ENCODE measurements at regions not wholly inside any gene's neighbourhood (a gene's known extent, or its start where the extent isn't known, plus 50 kb on each side); places are given as distances from the start of the nearest gene placed in this dataset.
A peak's percentile ranks its signal among the peaks of the same experiment; 100 is the strongest.
"Not testable (repeated sequence)": the region's sequence is repeated elsewhere in the genome, so short reads cannot be mapped to it uniquely, and the experiment has no call there.

DNA sequence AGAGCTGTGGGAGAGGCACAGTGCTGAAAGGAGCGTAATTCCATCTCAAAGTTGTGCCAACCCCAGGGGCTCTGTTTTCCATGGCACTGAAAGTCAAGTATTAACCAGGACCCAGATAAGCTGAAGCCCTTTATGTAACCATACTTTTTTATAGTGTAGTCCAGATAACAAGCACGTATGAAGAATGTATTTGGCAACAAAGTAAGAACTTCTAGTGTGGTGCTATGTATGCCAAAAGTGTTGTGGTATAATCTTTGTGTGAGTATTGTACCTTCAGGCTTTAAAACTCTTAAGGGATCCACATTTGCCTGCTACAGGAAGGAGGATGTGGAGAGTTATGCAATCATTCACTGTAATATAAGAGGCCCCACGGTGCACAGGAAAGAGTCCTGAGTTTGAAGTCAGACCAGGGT is 129.4 kb downstream of the IBTK start:
- peak in 3 of 4 experiments; percentile 6 to 35 (median 7) for DNase-seq

DNA sequence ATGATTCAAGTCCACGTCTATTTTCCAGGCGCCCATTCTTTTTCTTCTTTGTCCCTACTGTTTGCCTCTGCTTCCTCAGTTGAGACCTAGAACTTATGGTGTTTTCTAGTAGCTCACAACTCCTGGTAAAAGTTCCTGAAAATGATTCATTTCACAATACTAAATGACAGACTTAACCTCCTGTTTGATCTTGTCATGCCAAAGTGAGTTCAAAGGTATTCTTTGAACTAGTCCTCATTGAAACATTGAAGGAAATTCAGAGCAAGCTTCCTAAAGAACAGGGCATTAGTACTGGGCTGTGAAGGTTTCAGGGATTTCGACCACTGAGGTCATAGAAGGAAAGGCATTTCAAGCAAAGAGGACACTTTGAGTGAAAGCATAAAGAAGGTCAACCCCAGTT is 132.8 kb downstream of the IBTK start:
- no peak for DNase-seq

- DNase-seq = no peak
Measured at GRCh38 chr6:82113231-82113630, 134.3 kb downstream of the IBTK start.

DNA sequence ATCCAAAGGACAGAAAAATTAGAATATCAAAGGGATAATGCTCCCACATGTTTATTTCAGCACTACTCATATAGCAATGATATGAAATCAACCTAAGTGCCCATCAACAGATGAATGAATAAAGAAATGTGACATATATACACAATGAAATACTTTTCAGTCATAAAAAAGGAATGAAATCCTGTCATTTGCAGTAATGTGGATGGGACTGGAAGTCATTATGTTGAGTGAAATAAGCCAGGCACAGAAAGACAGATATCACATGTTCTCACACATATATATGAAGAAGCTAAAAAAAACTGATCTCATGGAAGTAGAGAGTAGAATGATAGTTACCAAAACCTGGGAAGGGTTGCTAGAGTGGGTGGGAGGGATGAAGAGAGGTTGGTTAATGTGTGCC is 135.7 kb downstream of the IBTK start:
- no peak for DNase-seq

DNA sequence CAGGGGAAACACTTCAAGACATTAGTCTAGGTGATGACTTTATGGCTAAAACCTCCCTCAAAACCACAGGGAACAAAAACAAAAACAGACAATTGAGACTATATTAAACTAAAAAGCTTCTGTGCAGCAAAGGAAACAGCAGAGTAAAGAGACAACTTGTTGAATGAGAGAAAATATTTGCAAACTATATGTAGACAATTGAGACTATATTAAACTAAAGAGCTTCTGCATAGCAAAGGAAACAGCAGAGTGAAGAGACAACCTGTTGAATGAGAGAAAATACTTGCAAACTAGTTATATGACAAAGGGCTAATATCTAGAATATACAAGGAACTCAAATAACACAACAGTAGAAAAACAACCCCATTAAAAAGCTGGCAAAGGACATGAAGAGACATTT is 136.4 kb downstream of the IBTK start:
- no peak for DNase-seq

DNA sequence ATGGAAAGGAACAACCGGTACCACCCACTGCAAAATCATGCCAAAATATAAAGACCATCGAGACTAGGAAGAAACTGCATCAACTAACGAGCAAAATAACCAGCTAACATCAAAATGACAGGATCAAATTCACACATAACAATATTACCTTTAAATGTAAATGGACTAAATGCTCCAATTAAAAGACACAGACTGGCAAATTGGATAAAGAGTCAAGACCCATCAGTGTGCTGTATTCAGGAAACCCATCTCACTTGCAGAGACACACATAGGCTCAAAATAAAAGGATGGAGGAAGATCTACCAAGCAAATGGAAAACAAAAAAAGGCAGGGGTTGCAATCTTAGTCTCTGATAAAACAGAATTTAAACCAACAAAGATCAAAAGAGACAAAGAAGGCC is 144.4 kb downstream of the IBTK start:
- DNase-seq = not testable (repeated sequence)

DNA sequence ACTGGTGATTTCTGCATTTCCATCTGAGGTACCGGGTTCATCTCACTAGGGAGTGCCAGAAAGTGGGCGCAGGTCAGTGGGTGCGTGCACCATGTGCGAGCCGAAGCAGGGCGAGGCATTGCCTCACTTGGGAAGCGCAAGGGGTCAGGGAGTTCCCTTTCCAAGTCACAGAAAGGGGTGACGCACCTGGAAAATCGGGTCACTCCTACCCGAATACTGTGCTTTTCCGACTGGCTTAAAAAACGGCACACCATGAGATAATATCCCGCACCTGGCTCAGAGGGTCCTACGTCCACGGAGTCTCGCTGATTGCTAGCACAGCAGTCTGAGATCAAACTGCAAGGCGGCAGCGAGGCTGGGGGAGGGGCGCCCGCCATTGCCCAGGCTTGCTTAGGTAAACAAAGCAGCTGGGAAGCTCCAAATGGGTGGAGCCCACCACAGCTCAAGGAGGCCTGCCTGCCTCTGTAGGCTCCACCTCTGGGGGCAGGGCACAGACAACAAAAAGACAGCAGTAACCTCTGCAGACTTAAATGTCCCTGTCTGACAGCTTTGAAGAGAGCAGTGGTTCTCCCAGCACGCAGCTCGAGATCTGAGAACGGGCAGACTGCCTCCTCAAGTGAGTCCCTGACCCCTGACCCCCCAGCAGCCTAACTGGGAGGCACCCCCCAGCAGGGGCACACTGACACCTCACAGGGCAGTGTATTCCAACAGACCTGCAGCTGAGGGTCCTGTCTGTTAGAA is 146.0 kb downstream of the IBTK start:
- not testable (repeated sequence) for DNase-seq

GRCh38 chr6:82100763-82101162 is 146.8 kb downstream of the IBTK start:
- not testable (repeated sequence) for DNase-seq

DNA sequence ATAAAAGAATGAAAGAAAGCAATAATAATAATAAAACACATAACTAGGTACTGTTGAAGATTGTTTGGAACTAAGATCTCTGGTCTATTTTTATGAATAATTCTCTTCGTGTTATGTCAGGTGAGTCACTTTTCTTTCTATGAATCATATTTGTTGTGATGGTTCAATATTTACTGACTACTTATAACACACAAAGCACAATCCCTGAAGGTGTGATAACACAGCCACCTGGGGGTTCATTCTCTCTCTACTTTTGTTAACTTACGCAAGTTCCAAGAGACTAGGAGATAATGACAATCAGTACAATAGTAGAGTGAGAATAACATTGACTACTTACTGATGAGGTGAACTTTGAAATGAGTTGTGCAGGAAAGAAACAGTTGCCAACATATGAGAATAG is 149.9 kb downstream of the IBTK start:
- no peak for DNase-seq

DNA sequence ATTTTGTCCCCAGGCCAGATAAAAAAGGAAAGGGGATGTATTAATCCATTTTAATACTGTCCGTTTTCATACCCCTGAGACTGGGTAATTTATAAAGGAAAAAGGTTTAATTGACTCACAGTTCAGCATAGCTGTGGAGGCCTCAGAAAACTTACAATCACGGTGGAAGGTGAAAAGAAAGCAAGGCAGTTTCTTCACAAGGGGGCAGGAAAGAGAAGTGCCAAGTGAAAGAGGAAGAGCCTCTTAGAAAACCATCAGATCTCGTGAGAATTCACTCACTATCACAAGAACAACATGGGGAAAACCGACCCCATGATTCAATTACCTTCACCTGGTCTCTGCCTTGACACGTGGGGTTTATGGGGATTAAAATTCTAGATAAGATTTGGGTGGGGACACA is 152.5 kb downstream of the IBTK start:
- DNase-seq = peak; percentile 28 to 66 (median 58)

GRCh38 chr6:82094166-82094806 is 153.3 kb downstream of the IBTK start:
- DNase-seq = no peak

GRCh38 chr6:82088978-82089771 is 158.4 kb downstream of the IBTK start:
- DNase-seq = no peak

- no peak for DNase-seq
Measured at GRCh38 chr6:82086944-82087343, 160.6 kb downstream of the IBTK start.

DNA sequence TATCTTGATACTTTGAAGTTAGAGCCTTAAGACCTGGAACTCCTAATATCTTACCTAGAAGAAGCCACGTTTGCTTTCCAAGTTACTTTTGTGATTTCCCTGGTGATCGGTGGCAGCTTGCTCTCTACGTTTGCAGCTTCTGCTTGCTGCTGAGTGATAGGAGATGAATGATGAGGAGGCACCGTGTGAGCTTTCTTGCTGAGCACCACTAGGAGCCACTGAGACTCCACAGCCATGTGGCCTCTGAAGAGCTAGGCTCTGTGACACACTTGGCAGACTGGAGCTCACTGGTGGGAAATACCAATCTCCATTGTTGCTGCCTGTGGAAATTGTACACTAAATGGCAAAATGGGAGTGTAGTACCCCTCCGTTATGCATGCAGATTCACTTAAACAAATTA is 161.8 kb downstream of the IBTK start:
- DNase-seq = no peak

DNA sequence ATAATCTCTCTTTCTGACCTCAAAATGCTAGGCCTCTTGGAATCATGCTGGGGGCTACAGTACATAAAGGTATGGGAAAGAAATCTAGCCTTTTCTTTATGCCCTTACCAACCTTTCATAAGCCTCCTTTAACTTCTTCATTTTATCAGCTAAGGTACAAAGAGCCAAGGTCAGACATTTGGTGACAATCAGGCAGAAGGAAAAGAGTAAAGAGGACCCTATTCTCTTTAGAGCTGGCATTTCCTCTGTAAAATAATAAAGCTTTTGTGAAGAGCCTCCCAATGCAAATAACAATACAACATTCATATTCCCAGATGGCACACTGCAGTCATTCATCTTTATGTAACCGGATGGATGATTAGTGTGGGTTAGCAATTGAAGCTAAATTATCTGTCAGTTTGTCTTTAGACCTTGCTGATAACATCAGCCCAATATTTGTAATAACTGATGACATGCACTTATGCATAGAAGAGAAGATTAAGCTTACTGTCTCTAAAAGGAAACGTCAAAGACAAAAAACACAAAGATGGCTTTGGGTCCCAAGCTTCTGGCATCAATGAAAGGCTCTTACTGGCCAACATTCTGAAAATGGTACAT is 163.1 kb downstream of the IBTK start:
- DNase-seq = no peak

DNA sequence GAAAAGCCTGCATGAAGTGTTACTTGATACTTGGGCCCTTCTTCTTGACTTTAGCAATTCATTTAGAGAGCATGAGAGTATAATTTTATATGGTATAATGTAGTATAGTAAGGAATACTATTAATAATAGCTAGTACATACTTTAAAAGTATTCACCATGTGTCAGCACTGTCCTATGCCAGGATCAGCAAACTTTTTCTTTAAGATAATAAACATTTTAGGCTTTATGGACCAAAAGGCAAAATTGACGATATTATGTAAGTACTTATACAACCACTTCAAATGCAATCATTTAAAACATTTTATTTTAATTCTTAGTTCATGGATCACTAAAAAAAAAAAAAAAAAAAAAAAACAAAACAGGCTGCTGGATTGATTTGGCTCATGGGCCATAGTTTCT is 163.9 kb downstream of the IBTK start:
- no peak for DNase-seq

DNA sequence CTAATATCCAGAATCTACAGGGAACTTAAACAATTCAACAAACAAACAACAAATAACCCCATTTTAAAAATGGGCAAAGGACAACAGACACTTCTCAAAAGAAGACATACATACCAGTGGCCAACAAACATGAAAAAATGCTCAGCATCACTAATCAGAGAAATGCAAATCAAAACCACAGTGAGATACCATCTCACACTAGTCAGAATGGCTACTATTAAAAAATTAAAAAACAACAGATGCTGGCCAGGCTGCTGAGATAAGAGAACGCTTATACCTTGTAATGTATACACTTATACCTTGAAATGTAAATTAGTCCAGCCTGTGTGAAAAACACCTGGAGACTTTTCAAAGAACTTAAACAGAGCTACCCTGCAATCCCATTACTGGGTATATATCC is 166.8 kb downstream of the IBTK start:
- no peak for DNase-seq

DNA sequence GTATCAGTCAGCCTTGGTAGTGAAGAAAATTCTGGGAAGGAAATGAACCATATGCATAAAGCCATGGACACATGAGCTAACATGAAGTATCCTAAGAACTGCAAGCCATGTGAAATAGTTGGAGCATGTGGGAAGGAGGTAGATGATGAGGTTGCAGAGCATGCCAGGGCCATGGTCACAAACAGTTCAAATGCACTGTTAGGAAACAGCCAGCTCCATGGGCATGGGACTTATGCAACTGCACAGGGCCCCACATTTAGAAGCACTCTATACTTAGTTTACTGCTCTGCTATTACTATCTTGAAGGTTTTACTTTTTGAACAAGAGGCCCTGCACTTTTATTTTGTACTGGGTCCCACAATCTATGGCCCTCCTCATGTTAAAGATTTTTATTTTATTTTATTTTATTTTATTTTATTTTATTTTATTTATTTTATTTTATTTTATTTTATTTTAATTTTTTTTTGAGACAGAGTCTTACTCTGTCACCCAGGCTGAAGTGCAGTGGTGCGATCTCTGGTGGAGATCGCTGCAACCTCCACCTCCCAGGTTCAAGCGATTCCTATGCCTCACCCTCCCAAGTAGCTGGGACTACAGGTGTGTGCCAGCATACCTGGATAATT is 169.1 kb downstream of the IBTK start:
- peak in 3 of 4 experiments; percentile 19 to 46 (median 39) for DNase-seq

- peak in 3 of 4 experiments; percentile 8 to 26 (median 23) for DNase-seq
Measured at GRCh38 chr6:82076916-82077315, 170.6 kb downstream of the IBTK start.

DNA sequence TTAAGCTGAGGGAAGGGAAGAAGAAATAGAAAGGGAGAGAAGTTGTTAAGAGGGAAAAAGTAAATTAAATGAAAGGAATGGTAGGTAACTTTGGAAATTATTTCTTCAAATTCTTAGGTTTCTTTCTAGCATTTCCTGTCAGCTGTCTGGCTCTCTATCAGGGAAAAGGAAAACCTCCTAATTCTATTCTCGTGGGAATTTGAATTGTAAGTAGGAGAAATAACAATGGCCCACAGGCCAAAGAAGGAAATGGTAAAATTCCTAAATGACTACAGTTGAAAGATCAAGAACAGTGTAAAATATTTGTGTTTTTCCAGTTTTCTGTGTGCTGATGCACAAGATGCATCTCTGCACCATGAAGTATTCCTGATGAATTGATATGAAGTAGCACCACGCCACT is 173.0 kb downstream of the IBTK start:
- DNase-seq = no peak

- DNase-seq = no peak
Measured at GRCh38 chr6:82073484-82073883, 174.1 kb downstream of the IBTK start.

GRCh38 chr6:82072751-82073150 is 174.8 kb downstream of the IBTK start:
- peak; percentile 29 to 58 (median 42) for DNase-seq

GRCh38 chr6:82072121-82072521 is 175.4 kb downstream of the IBTK start:
- peak; percentile 35 to 70 (median 56) for DNase-seq

Data from suppressor macrophage (primary cell).